Endothelial cell of umbilical vein (primary cell): ENCODE measurements at regions not wholly inside any gene's neighbourhood (a gene's known extent, or its start where the extent isn't known, plus 50 kb on each side); places are given as distances from the start of the nearest gene placed in this dataset.

ENCODE experiments used
- CTCF ChIP-seq, 2 donors: IDR thresholded peaks; 1 replicate in 1 of 2; 2 replicates in 1 of 2; pipeline ENCODE4 v1.5.1; 2011; ENCODE audit warnings: low read length in 2 of 2, mild to moderate bottlenecking in 2 of 2, moderate library complexity in 2 of 2, control low read depth in 1 of 2, inconsistent platforms in 1 of 2, low read depth in 1 of 2; ENCODE audit not compliant: insufficient read depth in 1 of 2; ENCODE audit errors: extremely low read depth in 1 of 2
- EZH2 ChIP-seq: IDR thresholded peaks from 2 replicates; pipeline ENCODE4 v1.6.1; 2012; ENCODE audit warnings: borderline replicate concordance, low read depth, mild to moderate bottlenecking, moderate library complexity, low read length, inconsistent platforms; ENCODE audit not compliant: severe bottlenecking
- FOS ChIP-seq: IDR thresholded peaks from 2 replicates; pipeline ENCODE4 v1.6.1; 2011; ENCODE audit warnings: mild to moderate bottlenecking, low read length, moderate library complexity, borderline replicate concordance; ENCODE audit not compliant: insufficient read depth
- GATA2 ChIP-seq: IDR thresholded peaks from 2 replicates; pipeline ENCODE4 v1.7.0; 2011; ENCODE audit warnings: low read depth, mild to moderate bottlenecking, moderate library complexity, mixed read lengths, low read length; ENCODE audit not compliant: insufficient read length, insufficient read depth
- JUN ChIP-seq: IDR thresholded peaks from 2 replicates; pipeline ENCODE4 v1.6.1; 2011; ENCODE audit warnings: borderline replicate concordance, low read depth; ENCODE audit not compliant: insufficient read length, insufficient read depth
- MAX ChIP-seq: IDR thresholded peaks from 2 replicates; pipeline ENCODE4 v1.6.1; 2011; ENCODE audit not compliant: insufficient read depth, insufficient read length
- MYC ChIP-seq: IDR thresholded peaks from one replicate; pipeline ENCODE4 v1.6.1; 2011; ENCODE audit warnings: mild to moderate bottlenecking, low read depth, low read length
- POLR2A ChIP-seq: IDR thresholded peaks from 2 replicates; pipeline ENCODE4 v1.6.1; 2012; ENCODE audit warnings: low read depth, mild to moderate bottlenecking, control low read depth, low read length
- POLR2AphosphoS5 ChIP-seq: IDR thresholded peaks from 2 replicates; pipeline ENCODE4 v1.6.1; 2012; ENCODE audit warnings: low read depth, mild to moderate bottlenecking, control low read depth, low read length, moderate library complexity; ENCODE audit not compliant: insufficient read depth

DNA sequence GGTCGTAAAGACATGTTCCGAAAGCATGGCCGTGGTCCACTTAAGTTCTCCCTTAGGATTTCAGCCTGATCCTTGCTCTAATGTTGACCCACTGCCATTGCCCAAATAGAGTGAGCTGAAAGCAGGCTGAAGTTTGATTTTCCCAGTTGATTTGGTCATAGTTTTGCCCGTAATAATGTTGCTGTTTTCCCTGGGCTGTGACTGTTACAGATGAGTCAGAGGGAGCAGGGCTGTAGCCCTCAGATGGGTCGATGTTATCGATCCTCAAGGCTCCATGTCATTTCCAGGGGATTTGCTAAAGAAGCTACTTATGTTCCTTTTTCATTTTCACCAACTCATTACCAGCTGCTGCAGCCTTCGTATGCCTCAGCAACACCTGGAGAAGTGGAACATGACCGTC is 169.0 kb upstream of the ZFHX3 start:
- TF ChIP-seq CTCF (IDR thresholded peaks at IDR 0.05; ENCODE audit: extremely low read depth in 1 of 2, insufficient read depth in 1 of 2, low read depth in 1 of 2, low read length in 2 of 2), result no peak
- no peak for TF ChIP-seq JUN
- TF ChIP-seq EZH2, result no peak
- no peak for TF ChIP-seq POLR2A
- TF ChIP-seq POLR2AphosphoS5, result no peak
- TF ChIP-seq FOS, result no peak
- TF ChIP-seq MAX, result no peak
- no peak for TF ChIP-seq MYC
- no peak for TF ChIP-seq GATA2
